Loucy (cell line): ENCODE measurements at regions not wholly inside any gene's neighbourhood (a gene's known extent, or its start where the extent isn't known, plus 50 kb on each side); places are given as distances from the start of the nearest gene placed in this dataset.

Experiments
- H2AFZ ChIP-seq: fragments of 200-600 bp; sonication (generic); 2 replicates; pipeline ENCODE4 v1.6.0; 2016; ENCODE audit warnings: antibody characterized with exemption, mild to moderate bottlenecking, low read length, moderate library complexity
- H3F3A ChIP-seq: fragments of 200-600 bp; 2 replicates; pipeline ENCODE4 v1.6.0; 2016; ENCODE audit warnings: antibody characterized with exemption, low read depth, mild to moderate bottlenecking
- H3K27me3 ChIP-seq: fragments of 200-600 bp; sonication (generic); 2 replicates; pipeline ENCODE4 v1.6.1; 2014; ENCODE audit warnings: low read length, mild to moderate bottlenecking; ENCODE audit not compliant: insufficient read depth, poor library complexity, severe bottlenecking
- H3K36me3 ChIP-seq: fragments of 200-600 bp; sonication (generic); 2 replicates; pipeline ENCODE4 v1.6.1; 2016; ENCODE audit warnings: low read length; ENCODE audit not compliant: insufficient read depth
- H3K4me1 ChIP-seq: fragments of 200-600 bp; sonication (generic); 2 replicates; pipeline ENCODE4 v1.5.1; 2014; ENCODE audit warnings: low read length, mild to moderate bottlenecking; ENCODE audit not compliant: insufficient read depth, poor library complexity, severe bottlenecking
- H3K4me2 ChIP-seq: fragments of 200-600 bp; sonication (generic); 2 replicates; pipeline ENCODE4 v1.6.0; 2014; ENCODE audit warnings: antibody characterized with exemption, low read length, low read depth, mild to moderate bottlenecking; ENCODE audit not compliant: poor library complexity, severe bottlenecking
- H3K4me3 ChIP-seq: fragments of 200-600 bp; sonication (generic); 2 replicates; pipeline ENCODE4 v1.5.1; 2014; ENCODE audit warnings: low read length, mild to moderate bottlenecking, mixed read lengths; ENCODE audit not compliant: poor library complexity, severe bottlenecking
- H3K79me2 ChIP-seq: fragments of 200-600 bp; sonication (generic); 2 replicates; pipeline ENCODE4 v1.6.1; 2014; ENCODE audit warnings: low read length; ENCODE audit not compliant: insufficient read depth
- H3K9ac ChIP-seq: fragments of 200-600 bp; sonication (generic); 2 replicates; pipeline ENCODE4 v1.6.0; 2014; ENCODE audit warnings: mild to moderate bottlenecking, low read depth, low read length, moderate library complexity; ENCODE audit not compliant: poor library complexity, severe bottlenecking
- H3K9me2 ChIP-seq: fragments of 200-600 bp; sonication (generic); replicated peaks from 2 replicates; pipeline ENCODE4 v1.6.1; 2016; ENCODE audit warnings: low read depth, low read length, mixed read lengths
- H3K9me3 ChIP-seq: fragments of 200-600 bp; sonication (generic); 2 replicates; pipeline ENCODE4 v1.6.1; 2014; ENCODE audit warnings: mild to moderate bottlenecking, antibody characterized with exemption, low read length, low read depth; ENCODE audit not compliant: insufficient read depth
- H4K20me1 ChIP-seq: fragments of 200-600 bp; sonication (generic); 2 replicates; pipeline ENCODE4 v1.6.0; 2014; ENCODE audit warnings: antibody characterized with exemption, low read length, mild to moderate bottlenecking; ENCODE audit not compliant: insufficient read depth, poor library complexity, severe bottlenecking
- EZH2phosphoT487 ChIP-seq: fragments of 200-600 bp; IDR thresholded peaks from 2 replicates; pipeline ENCODE4 v1.6.1; 2018; ENCODE audit warnings: antibody characterized with exemption, mild to moderate bottlenecking, moderate library complexity, borderline replicate concordance
- TF ChIP-seq, protein P1 (sequence below): fragments of 200-600 bp; sonication (generic); conservative IDR thresholded peaks from 2 replicates; pipeline ENCODE4 v1.5.1; 2014; ENCODE audit warnings: mild to moderate bottlenecking, antibody characterized with exemption, low read length

DNA sequence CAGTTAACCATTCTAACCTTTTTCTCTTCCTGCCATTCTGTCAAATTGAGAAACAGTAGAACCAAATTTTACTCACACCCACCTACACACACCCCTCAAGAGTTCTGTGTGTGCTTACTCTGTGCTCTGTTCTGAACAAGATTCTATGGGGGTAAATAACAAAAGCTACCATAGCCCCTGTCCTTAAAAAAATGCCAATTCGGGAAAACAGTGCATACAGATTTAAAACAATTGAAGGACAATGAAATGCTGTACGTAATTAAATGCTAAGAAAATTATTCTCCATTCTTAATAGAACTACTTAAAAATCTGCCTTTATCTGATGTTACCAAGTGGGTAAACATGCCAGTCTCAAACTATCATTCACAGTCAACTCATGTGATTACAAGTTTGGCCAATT, 1107.5 kb downstream of the TUSC7 start:
- Histone ChIP-seq H3K9me2 (no peaks in the 10 kb centered on the region), H3K79me2 (no peaks in the 10 kb centered on the region), H3K9me3 (no peaks in the 10 kb centered on the region), H3F3A (no peaks in the 10 kb centered on the region), H2AFZ (no peak overlapping the region), H4K20me1 (no peaks in the 10 kb centered on the region), H3K4me3 (no peak overlapping the region), H3K4me2 (no peak overlapping the region), H3K27me3 (no peaks in the 10 kb centered on the region), H3K36me3 (no peaks in the 10 kb centered on the region), H3K9ac (no peak overlapping the region), H3K4me1 (no peaks in the 10 kb centered on the region)
- TF ChIP-seq, protein P1, sequence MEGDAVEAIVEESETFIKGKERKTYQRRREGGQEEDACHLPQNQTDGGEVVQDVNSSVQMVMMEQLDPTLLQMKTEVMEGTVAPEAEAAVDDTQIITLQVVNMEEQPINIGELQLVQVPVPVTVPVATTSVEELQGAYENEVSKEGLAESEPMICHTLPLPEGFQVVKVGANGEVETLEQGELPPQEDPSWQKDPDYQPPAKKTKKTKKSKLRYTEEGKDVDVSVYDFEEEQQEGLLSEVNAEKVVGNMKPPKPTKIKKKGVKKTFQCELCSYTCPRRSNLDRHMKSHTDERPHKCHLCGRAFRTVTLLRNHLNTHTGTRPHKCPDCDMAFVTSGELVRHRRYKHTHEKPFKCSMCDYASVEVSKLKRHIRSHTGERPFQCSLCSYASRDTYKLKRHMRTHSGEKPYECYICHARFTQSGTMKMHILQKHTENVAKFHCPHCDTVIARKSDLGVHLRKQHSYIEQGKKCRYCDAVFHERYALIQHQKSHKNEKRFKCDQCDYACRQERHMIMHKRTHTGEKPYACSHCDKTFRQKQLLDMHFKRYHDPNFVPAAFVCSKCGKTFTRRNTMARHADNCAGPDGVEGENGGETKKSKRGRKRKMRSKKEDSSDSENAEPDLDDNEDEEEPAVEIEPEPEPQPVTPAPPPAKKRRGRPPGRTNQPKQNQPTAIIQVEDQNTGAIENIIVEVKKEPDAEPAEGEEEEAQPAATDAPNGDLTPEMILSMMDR = no peak
- no peak for TF ChIP-seq EZH2phosphoT487

DNA sequence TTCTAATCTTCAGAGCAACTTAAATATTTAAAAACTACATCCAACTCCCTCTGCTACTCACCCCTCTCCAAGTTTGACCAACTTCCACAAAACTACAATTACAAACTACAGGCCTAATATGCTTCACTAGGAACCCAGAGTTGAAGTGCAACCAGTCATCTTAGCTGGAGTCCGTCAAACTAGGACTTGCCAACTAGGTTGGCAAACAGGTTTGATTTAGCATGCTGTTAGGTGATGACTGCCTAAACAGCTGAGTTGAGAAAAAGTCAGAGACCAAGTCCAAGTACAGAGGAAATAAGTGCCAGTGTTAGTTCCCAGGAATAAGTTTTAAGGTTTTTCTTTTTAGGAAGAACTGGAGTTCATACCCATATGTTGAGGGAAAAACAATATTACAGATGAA, 1109.0 kb downstream of the TUSC7 start:
- TF ChIP-seq, protein P1 = no peak
- TF ChIP-seq EZH2phosphoT487 = no peak
- H3K27me3 ChIP-seq = no peaks in the 10 kb centered on the region
- H3K4me3 ChIP-seq = no peak overlapping the region
- H3K4me1 ChIP-seq = no peaks in the 10 kb centered on the region
- no peaks in the 10 kb centered on the region for H3K36me3 ChIP-seq
- H2AFZ ChIP-seq = no peak overlapping the region
- no peaks in the 10 kb centered on the region for H3K9me2 ChIP-seq
- no peak overlapping the region for H3K4me2 ChIP-seq
- H3K9me3 ChIP-seq = no peaks in the 10 kb centered on the region
- no peak overlapping the region for H3K9ac ChIP-seq
- H3K79me2 ChIP-seq = no peaks in the 10 kb centered on the region
- H3F3A ChIP-seq = no peaks in the 10 kb centered on the region
- no peaks in the 10 kb centered on the region for H4K20me1 ChIP-seq

DNA sequence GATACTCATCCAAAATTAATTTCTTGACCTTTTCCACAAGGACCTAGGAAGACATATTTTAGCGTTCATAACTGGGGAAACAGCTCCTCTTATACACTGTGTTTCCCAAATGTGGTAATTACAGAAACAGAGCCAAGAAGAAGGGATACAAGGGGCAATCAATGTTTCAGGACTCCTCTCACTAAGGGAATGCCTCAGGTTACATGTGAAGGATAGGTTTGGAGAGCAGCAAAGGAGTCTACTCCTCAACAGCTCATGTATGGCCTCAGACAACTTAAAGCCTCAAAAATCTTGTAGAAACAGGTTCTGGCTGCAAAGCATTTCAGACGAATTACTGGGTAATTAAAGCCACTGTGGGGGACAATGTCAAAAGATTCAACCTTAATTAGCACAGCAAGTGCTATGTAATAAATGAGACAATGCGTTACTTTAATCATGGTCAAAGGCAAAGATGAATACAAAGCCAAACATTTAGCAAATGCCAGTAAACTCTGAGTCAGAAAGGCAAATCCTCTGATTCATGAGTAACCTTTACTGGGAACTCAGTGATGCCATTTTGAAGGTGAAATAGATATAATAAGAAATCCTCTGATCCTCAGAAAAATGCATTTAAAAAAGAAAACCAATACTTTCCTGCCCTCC, 1111.2 kb downstream of the TUSC7 start:
- H3K4me1 ChIP-seq = no peaks in the 10 kb centered on the region
- no peaks in the 10 kb centered on the region for H4K20me1 ChIP-seq
- no peaks in the 10 kb centered on the region for H3K36me3 ChIP-seq
- no peak overlapping the region for H2AFZ ChIP-seq
- no peak overlapping the region for H3K9ac ChIP-seq
- no peaks in the 10 kb centered on the region for H3K9me3 ChIP-seq
- no peak overlapping the region for H3K4me3 ChIP-seq
- H3K4me2 ChIP-seq = no peak overlapping the region
- no peaks in the 10 kb centered on the region for H3K27me3 ChIP-seq
- no peaks in the 10 kb centered on the region for H3K79me2 ChIP-seq
- TF ChIP-seq, protein P1 = no peak
- TF ChIP-seq EZH2phosphoT487 = no peak
- no peaks in the 10 kb centered on the region for H3K9me2 ChIP-seq
- no peaks in the 10 kb centered on the region for H3F3A ChIP-seq
